Calu3 (cell line): ENCODE measurements at regions not wholly inside any gene's neighbourhood (a gene's known extent, or its start where the extent isn't known, plus 50 kb on each side); places are given as distances from the start of the nearest gene placed in this dataset.

Experiments used
- BruUV-seq: library from RNA; stranded (reverse); fragments of 400-500 nt; replicated peaks from 2 replicates; lab custom pipeline; 2021; lab: Mats Ljungman, UMichigan
- CTCF ChIA-PET: fragments of 300-600 bp; sonication (Branson Sonifier 250); formaldehyde crosslinking; loops from one replicate; lab custom pipeline; 2022; ENCODE audit warnings: antibody characterized with exemption; lab: Charles Lee
- DNase-seq: peaks from one replicate; pipeline ENCODE4 v3.0.0; 2022
- H3K27ac Mint-ChIP-seq: one replicate; pipeline ENCODE4 v1.8.0; 2022; ENCODE audit warnings: mixed read lengths; ENCODE audit not compliant: unreplicated experiment
- H3K27me3 Mint-ChIP-seq: one replicate; pipeline ENCODE4 v1.8.0; 2022; ENCODE audit warnings: mixed read lengths; ENCODE audit not compliant: unreplicated experiment
- H3K36me3 Mint-ChIP-seq: one replicate; pipeline ENCODE4 v1.8.0; 2022; ENCODE audit warnings: mild to moderate bottlenecking, moderate library complexity, mixed read lengths; ENCODE audit not compliant: insufficient read depth, unreplicated experiment
- H3K4me1 Mint-ChIP-seq: one replicate; pipeline ENCODE4 v1.8.0; 2022; ENCODE audit warnings: mild to moderate bottlenecking, low read depth, mixed read lengths; ENCODE audit not compliant: unreplicated experiment
- H3K4me3 Mint-ChIP-seq: one replicate; pipeline ENCODE4 v1.8.0; 2022; ENCODE audit warnings: mild to moderate bottlenecking, low read depth, moderate library complexity, mixed read lengths; ENCODE audit not compliant: unreplicated experiment
- H3K9me3 Mint-ChIP-seq: one replicate; pipeline ENCODE4 v1.8.0; 2022; ENCODE audit warnings: low read depth, mixed read lengths; ENCODE audit not compliant: unreplicated experiment
- intact Hi-C: fragments of 100-400 bp; cut with micrococcal nuclease; formaldehyde crosslinking; loops from one replicate; pipeline ENCODE4 v1.10.0; 2022; ENCODE audit not compliant: unreplicated experiment
- TF ChIP-seq, protein P1 (sequence below): fragments of 200-600 bp; IDR thresholded peaks from one replicate; pipeline ENCODE4 v1.8.0; 2022; ENCODE audit warnings: antibody characterized with exemption; ENCODE audit not compliant: unreplicated experiment

DNA sequence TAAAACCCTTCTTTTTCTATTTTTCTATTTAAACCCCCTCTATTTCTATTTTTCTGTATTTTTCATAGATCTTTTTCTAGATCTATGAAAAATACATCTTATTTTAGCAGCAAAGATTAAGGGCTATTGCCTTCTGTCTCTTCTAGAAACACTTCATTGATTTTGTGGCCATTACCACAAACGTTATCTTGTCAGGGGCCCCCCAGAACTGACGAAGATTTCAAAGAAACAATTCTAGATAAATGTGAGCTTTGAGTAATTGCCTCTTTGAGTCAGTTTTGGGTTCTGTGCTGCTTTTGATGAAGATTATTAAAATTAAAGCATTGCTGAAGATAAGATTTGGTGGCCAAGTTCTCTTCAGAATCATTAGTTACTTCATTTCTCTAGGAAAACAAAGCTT, 279.6 kb upstream of the PEX5L start:
- Mint-ChIP-seq H3K4me3 (no peak overlapping the region), H3K36me3 (no peaks in the 10 kb centered on the region), H3K9me3 (peaks cover 4% of the 10 kb centered on the region), H3K27ac (no peak overlapping the region), H3K4me1 (peaks cover 4% of the 10 kb centered on the region), H3K27me3 (no peaks in the 10 kb centered on the region)
- TF ChIP-seq, protein P1, sequence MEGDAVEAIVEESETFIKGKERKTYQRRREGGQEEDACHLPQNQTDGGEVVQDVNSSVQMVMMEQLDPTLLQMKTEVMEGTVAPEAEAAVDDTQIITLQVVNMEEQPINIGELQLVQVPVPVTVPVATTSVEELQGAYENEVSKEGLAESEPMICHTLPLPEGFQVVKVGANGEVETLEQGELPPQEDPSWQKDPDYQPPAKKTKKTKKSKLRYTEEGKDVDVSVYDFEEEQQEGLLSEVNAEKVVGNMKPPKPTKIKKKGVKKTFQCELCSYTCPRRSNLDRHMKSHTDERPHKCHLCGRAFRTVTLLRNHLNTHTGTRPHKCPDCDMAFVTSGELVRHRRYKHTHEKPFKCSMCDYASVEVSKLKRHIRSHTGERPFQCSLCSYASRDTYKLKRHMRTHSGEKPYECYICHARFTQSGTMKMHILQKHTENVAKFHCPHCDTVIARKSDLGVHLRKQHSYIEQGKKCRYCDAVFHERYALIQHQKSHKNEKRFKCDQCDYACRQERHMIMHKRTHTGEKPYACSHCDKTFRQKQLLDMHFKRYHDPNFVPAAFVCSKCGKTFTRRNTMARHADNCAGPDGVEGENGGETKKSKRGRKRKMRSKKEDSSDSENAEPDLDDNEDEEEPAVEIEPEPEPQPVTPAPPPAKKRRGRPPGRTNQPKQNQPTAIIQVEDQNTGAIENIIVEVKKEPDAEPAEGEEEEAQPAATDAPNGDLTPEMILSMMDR: no peak
- DNase-seq: no peak
- intact Hi-C loops: no loop called here
- BruUV-seq: no TSS peak
- CTCF ChIA-PET: no interaction called here

DNA sequence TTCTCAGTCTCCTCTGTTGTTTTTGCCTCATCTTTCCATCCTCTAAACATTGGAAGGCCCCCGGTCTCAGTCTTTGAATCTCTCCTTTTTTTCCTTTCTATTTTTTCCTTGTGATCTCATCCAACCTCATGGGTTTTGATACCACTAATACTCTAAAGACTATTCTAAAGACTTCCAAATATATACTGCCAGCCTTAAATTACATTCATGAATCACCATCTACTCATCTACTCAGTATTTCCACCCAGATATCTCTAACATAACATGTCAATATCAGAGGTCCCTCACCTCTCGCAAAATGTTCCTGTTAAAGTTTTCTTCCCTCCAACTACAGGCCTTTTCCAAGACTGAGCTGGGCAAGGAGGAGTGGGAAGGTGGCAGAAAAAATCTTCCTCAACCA, 282.5 kb upstream of the TTC14 start:
- BruUV-seq: no TSS peak
- no peak for DNase-seq
- TF ChIP-seq, protein P1: no peak
- Mint-ChIP-seq H3K36me3 (no peaks in the 10 kb centered on the region), H3K27me3 (no peaks in the 10 kb centered on the region), H3K9me3 (peaks cover 2% of the 10 kb centered on the region), H3K27ac (no peak overlapping the region), H3K4me3 (no peak overlapping the region), H3K4me1 (no peaks in the 10 kb centered on the region)
- intact Hi-C loops: no loop called here
- CTCF ChIA-PET: no interaction called here

DNA sequence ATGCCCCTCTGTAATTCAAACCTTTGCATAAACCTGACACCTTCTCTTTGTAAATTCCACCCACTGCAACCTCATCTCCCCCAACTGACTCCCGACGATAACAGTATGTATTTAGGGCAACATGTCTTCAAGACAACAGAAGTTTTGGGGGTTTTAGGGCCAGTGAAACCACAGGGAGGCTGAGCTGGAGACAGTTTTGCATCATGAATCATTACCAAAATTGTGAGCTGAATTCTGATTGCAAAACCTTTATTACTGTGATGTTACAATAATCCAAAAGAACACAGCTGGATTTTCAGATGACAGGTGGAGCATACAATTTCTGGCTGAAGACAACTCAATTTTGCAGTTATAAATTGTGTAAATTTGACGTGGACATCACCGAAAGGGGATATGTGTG, 281.3 kb upstream of the TTC14 start:
- TF ChIP-seq, protein P1: no peak
- no TSS peak for BruUV-seq
- CTCF ChIA-PET: no interaction called here
- Mint-ChIP-seq H3K27me3 (no peaks in the 10 kb centered on the region), H3K27ac (no peak overlapping the region), H3K4me1 (no peaks in the 10 kb centered on the region), H3K4me3 (no peak overlapping the region), H3K9me3 (peaks cover 2% of the 10 kb centered on the region), H3K36me3 (no peaks in the 10 kb centered on the region)
- intact Hi-C loops: no loop called here
- no peak for DNase-seq

DNA sequence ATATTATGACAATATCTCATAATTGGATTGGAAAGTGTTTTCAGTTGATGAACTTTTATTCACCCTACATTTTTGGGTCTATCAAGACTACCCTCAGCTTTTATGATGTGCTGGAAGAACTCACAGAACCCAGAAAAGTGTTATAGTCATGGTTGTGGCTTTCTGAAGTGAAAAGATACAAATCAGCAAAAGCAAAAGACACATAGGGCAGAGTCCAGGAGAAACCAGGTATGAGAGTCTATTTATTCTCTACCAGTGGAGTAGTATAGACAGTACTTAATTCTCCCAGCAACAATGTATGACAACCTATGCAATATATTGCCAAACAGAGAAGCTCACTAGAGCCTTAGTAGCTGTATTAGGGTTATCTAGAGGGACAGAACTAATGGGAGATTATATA, 280.4 kb upstream of the TTC14 start:
- CTCF ChIA-PET: no interaction called here
- no peaks in the 10 kb centered on the region for H3K27me3 Mint-ChIP-seq
- BruUV-seq: no TSS peak
- H3K27ac Mint-ChIP-seq: no peak overlapping the region
- TF ChIP-seq, protein P1: no peak
- no peaks in the 10 kb centered on the region for H3K36me3 Mint-ChIP-seq
- H3K9me3 Mint-ChIP-seq: peaks cover 2% of the 10 kb centered on the region
- H3K4me1 Mint-ChIP-seq: no peaks in the 10 kb centered on the region
- intact Hi-C loops: no loop called here
- DNase-seq: no peak
- no peak overlapping the region for H3K4me3 Mint-ChIP-seq
